ENCODE measurements at regions not wholly inside any gene's neighbourhood (a gene's known extent, or its start where the extent isn't known, plus 50 kb on each side); places are given as distances from the start of the nearest gene placed in this dataset.
"Not testable (repeated sequence)": the region's sequence is repeated elsewhere in the genome, so short reads cannot be mapped to it uniquely, and the experiment has no call there.

DNA sequence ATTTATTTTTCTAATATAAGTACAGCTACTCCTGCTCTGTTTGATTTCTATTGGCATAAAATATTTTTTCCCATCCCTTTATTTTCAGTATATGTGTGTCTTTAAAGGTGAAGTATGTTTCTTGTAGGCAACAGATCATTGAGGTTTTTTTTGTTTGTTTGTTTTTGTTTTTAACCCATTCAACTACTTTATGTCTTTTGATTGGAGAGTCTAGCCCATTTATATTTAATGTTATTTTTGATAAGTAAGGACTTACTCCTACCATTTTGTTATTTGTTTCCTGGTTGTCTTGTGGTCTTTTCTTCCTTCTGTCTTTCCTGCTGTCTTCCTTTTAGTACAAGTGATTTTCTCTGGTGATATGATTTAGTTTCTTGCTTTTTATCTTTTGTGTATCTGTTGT is 285.1 kb upstream of the PROX1 start:
- H3K4me3 ChIP-seq (replicated peaks; ENCODE audit: low read depth, low read length), result no peak overlapping the region
- no peak for DNase-seq (ENCODE audit: extremely low read depth, low read depth)
- TF ChIP-seq, protein P1, sequence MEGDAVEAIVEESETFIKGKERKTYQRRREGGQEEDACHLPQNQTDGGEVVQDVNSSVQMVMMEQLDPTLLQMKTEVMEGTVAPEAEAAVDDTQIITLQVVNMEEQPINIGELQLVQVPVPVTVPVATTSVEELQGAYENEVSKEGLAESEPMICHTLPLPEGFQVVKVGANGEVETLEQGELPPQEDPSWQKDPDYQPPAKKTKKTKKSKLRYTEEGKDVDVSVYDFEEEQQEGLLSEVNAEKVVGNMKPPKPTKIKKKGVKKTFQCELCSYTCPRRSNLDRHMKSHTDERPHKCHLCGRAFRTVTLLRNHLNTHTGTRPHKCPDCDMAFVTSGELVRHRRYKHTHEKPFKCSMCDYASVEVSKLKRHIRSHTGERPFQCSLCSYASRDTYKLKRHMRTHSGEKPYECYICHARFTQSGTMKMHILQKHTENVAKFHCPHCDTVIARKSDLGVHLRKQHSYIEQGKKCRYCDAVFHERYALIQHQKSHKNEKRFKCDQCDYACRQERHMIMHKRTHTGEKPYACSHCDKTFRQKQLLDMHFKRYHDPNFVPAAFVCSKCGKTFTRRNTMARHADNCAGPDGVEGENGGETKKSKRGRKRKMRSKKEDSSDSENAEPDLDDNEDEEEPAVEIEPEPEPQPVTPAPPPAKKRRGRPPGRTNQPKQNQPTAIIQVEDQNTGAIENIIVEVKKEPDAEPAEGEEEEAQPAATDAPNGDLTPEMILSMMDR (IDR thresholded peaks at IDR 0.05; ENCODE audit: low read depth, low read length, missing control alignments), result no peak

DNA sequence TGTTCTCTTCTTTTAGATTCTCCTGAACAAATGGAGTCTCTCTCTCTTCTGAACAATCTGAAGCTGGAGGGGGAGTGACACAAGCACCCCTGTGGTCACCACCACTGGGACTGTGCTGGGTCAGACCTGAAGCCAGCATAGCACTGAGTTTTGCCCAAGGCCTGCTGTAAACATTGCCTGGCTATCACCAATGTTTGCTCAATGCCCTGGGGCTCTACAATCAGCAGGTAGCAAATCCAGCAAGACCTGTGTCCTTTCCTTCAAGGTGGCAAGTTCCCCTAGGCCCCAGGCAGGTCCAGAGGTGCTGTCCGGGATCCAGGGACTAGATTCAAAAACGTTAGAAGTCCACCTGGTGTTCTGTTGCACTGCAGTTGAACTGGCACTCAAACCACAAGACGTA is 282.8 kb upstream of the PROX1 start:
- H3K4me3 ChIP-seq (replicated peaks; ENCODE audit: low read depth, low read length), result no peak overlapping the region
- TF ChIP-seq, protein P1 (IDR thresholded peaks at IDR 0.05; ENCODE audit: low read depth, low read length, missing control alignments), result no peak
- DNase-seq (ENCODE audit: extremely low read depth, low read depth), result no peak

DNA sequence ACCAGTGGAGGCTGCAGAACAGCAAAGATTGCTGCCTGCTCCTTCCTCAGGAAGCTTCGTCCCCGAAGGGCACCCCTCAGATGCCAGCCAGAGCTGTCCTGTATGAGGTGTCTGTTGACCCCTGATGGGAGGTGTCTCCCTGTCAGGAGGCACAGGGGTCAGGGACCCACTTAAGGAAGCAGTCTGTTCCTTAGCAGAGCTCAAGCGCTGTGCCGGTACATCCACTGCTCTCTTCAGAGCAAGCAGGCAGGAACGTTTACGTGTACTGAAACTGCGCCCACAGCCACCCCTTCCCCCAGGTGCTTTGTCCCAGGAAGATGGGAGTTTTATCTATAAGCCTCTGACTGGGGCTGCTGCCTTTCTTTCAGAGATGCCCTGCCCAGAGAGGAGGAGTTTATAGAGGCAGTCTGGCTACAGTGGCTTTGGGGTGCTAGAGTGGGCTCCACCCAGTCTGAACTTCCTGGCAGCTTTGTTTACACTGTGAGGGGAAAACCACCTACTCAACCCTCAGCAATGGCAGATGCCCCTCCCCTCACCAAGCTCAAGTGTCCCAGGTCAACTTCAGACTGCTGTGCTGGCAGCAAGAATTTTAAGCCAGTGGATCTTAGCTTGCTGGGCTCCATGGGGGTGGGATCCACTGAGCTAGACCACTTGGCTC is 275.8 kb upstream of the PROX1 start:
- not testable (repeated sequence) for DNase-seq (ENCODE audit: extremely low read depth, low read depth); H3K4me3 ChIP-seq (replicated peaks; ENCODE audit: low read depth, low read length)

DNA sequence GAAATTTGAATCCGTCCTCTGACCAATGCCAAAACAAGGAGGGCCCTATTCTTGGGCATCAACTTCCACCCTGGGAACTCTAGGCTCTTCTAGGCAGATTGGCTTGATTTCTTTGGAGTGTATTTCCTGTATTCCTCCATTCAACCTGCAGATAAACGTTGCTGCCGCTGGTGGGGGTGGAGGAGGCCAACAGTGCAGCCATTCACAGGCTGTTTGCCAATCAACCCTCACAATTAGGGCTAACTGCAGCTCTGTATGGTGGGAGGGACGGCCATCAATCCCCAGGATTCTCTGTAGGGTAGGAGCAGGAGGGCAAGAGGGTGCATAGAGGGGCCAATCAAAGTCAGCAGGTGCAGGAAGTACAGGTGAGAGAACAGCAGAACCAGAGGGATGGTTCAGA is 273.1 kb upstream of the PROX1 start:
- TF ChIP-seq, protein P1 (IDR thresholded peaks at IDR 0.05; ENCODE audit: low read depth, low read length, missing control alignments), result no peak
- no peak overlapping the region for H3K4me3 ChIP-seq (replicated peaks; ENCODE audit: low read depth, low read length)
- no peak for DNase-seq (ENCODE audit: extremely low read depth, low read depth)

DNA sequence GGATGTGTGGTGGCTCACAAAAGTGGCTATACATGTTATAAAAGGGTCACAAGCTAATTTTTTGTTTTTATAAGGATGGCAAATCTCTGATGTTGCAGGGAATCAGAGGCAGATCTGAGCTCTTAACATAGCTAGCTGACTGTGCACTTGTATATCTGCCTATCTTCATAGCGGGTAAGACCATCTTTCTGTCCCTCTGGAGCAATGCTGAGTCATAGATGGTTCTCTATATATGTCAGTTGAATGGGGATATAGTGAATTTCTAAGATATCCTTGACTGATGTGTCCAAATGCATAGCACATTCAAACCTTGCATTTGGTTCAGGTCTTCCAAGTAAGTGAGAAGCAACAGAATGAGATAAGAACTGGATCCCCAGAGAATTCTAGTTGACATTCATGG is 272.6 kb upstream of the PROX1 start:
- TF ChIP-seq, protein P1 (IDR thresholded peaks at IDR 0.05; ENCODE audit: low read depth, low read length, missing control alignments), result no peak
- no peak overlapping the region for H3K4me3 ChIP-seq (replicated peaks; ENCODE audit: low read depth, low read length)
- DNase-seq (ENCODE audit: extremely low read depth, low read depth), result no peak

DNA sequence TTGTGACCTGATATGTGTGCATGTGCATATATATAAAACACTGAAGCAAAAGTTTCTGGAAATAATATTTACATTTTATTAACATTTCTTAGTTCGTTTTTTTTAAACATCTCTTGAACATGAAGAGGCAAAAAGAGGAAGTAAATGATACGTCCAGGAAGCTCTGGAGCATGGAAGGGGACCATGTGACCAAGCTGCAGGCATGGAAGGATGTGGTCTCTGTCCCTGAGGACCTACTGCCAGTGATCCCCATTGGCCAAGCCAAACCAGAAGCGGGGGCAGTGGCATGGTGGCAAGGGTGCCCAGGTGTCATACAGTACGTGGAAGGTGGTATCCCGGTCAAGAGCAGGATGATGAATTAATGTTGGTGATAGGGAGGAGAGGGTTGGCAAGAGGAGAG is 268.3 kb upstream of the PROX1 start:
- TF ChIP-seq, protein P1 (IDR thresholded peaks at IDR 0.05; ENCODE audit: low read depth, low read length, missing control alignments), result no peak
- no peak for DNase-seq (ENCODE audit: extremely low read depth, low read depth)

DNA sequence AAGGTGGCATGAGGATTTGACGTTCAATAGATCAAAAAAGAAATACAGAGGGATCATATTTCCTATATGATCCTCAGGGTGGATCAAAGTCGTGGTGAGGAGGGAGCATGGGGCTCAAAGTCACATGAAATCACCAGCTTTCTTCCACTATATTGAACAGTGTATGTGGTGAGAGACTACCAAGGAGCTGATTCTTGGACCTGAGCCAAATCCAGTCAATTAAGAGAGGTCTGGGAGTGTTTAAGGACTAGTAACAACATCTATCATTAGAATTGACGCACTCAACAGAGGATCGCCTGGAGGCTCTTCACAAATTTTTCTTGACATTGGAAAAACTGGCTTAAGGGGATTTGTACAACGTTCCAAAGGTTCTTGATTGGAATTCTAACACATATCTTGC is 267.7 kb upstream of the PROX1 start:
- TF ChIP-seq, protein P1 (IDR thresholded peaks at IDR 0.05; ENCODE audit: low read depth, low read length, missing control alignments), result no peak
- no peak overlapping the region for H3K4me3 ChIP-seq (replicated peaks; ENCODE audit: low read depth, low read length)
- DNase-seq (ENCODE audit: extremely low read depth, low read depth), result no peak

More for the DNA sequence above, 268.3 kb upstream of the PROX1 start:
- H3K4me3 ChIP-seq (replicated peaks; ENCODE audit: low read depth, low read length), result no peak overlapping the region
